Umbilical cord (tissue), 1 donor: ENCODE measurements at regions not wholly inside any gene's neighbourhood (a gene's known extent, or its start where the extent isn't known, plus 50 kb on each side); places are given as distances from the start of the nearest gene placed in this dataset.

Experiments
- DNase-seq: peaks from one replicate; pipeline ENCODE4 v3.0.0-alpha.2; 2015; ENCODE audit warnings: low spot score

DNA sequence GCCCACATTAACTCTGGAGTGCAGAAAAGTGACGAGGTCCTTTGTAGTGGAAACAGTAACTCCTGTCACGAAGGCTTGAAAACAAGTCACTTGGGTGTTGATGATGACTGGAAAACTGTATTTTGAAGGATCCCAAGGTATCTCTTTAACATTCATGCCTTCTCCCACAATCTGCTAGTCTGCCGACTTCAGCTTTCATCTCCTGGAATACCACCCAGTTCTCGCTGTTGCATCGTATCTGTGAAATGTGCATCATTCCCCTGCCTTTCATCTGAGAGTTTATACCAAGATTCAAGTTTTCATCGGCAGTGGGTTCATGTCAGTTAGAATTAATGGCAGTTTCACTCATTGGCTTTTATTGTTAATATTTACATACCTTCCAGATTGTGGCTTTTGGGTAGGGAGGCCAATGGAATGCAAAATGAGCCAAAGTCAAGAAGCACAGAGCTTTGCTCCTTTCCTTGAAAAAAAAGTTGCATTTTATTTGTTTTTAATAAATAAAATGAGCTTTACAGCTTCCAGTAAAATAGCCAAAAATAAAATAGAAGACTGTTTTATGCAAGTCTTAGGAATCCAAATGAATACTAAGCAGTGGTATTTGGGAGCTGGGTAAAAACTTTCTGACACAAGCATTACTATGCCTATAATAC is 575.2 kb upstream of the WWC1 start:
- DNase-seq: no peak

DNA sequence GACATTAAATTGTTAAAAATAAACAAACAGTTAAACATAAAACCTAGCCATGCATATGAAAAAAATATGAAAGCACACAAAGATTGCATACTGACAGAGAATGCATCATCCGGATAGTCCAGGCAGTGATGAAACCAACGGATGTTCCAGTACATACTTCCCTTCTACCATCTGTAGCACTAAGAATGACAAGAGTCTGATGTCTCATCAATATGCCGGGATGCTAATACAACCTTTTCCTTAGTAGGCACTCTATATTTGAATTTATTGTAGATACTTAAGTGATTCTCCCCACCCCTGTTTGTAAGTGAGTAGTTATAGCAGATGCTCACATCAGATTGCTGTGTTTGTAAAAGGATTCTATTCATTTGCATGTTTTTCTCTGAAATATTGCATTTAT is 571.2 kb upstream of the WWC1 start:
- DNase-seq: no peak

DNA sequence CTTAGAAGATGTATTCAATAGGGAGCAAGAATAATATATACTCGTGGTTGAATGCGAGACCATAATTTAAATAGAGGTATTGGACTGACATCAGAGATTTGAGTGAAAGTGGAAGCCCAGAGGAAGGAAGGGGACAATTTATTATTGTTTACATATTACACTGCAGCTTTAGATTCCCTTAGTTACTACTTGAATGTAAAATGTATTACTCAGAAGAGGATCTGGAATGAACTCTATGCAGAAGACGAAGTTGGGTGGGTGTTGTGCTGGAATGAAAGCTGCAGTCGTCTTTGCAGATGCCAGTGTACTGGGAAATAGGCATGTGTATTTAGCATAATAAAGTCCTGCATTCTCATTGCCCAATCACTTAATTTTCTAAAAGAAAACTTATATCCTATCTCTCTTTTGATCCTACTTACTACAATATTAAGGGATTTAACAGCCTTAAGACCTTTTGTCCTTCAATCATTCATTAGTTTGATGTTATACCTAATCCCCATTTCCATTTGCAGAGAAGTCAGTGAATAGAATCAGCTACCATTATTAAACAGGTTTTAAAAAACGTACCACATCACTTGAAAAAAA is 570.7 kb upstream of the WWC1 start:
- no peak for DNase-seq

DNA sequence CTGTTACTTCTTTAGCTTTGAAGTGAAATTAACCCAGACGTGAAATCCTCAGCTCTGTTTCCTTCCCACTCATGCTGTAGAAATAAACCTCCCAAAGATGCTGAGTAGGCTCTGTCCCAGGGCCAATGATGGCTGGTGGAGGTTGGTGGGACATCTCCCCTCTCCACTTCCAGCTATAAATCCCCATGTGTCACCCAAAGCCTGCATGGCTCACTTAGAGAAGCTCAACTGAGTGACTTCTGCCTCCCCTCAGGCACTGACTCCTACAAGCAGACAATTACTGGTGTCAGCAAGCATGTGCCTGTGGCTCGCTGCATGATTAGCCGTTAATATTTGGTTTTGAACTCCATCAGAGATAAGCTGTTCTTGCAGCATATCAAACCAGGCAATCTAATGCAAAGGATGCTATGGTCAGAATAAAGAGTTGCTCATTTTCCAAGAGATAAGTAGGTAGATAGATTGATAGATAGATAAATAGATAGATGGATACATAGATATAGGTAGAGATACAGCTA is 569.5 kb upstream of the WWC1 start:
- DNase-seq: no peak

DNA sequence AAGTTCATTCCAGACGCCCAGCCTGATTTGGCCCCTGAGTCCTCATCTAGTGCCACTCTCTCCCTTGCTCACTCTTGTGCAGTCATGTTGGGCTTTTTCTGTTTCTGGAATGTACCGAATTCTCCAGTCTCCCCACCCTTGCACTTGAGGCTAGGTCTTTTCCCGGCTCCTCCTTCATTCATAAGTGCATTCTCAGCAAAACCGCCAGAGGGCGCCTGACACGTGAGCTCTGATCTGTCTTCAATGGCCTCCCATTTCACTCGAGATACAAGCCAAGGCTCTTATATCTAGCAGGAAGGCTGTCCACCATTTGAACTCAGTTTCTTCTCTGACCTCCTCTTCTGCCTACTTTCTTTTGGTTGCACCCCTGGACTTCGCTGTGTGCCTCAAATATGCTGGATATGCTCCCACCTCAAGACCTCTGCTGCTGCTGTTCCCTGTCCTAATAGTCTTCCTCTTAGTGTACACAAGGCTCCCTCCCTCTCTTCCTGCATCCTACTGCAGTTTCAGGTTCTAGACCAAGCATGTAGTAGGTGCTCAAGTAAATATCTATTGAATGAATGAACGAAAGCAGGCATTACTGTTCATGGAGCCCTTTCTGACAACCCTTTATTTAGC is 568.1 kb upstream of the WWC1 start:
- peak; percentile 86 for DNase-seq

DNA sequence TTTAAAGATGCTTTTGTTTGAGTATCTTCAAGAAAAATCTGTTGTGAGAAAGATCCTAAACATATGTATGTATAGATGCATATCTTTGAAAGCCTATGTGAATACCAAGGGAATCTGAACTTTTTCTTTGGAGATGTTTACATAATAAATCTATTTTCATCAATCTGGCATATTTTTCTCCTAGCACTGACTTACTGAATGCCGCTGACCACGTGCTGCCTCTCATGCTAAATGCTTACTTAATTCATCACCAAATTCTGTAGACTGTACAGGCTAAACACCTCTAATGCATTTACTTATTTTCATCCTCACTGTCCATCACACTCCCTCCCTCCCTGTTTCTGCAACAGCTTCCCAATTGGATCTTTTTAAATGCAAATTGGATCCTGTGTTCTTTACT is 566.2 kb upstream of the WWC1 start:
- no peak for DNase-seq

DNA sequence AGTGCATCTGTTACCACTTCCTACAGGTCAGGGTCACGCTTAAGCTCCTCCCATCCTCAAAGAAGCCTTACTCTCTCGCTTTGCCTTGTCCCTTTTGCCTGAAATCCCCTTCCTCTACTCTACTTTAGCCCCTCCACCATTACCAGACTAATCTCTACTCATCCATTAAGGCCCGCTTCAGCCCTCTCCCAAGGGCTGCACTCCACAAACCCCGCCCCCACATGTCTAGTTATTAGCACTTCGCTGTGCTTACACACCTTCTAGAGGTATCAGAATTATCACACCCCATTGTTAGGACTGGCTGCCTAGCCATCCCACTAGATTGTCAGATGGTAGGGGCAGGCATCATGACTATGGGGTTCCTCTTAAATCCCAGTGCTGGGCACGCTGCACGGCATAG is 565.7 kb upstream of the WWC1 start:
- no peak for DNase-seq

DNA sequence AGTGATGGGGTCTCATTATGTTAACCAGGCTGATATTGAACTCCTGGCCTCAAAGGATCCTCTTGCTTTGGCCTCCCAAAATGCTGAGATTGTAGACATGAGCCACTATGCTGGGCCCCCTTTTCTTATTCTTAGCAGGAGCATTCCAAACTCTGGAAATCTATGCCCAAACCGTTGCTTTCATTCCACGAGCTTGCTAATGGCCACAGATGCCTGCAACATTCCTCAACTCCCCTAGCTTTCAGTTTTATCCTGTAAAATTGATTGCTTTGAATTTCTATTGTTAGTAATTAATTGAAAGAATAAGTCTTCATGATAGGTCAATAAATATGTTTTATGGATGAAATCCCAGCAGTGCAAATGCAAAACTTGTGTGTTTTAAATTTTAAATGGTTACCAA is 564.8 kb upstream of the WWC1 start:
- DNase-seq: no peak

DNA sequence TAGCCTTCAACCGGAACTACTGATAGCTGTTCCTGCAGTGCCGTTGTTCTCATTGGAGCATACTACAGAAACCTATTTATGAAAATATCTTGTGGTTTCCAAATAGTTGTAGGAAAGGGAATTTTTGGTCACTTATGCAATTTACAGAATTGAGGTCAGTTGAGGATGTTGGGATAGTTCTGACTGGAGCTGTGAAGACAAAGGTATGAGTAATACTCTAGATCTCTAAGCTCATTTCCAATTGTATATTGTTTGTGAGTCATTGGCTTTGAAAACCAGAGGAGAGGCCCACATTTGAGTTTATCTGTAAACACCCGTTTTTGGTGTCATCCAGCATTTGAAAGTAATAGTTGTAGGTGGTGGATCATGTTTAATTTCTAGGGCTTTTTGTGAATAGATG is 561.3 kb upstream of the WWC1 start:
- no peak for DNase-seq

DNA sequence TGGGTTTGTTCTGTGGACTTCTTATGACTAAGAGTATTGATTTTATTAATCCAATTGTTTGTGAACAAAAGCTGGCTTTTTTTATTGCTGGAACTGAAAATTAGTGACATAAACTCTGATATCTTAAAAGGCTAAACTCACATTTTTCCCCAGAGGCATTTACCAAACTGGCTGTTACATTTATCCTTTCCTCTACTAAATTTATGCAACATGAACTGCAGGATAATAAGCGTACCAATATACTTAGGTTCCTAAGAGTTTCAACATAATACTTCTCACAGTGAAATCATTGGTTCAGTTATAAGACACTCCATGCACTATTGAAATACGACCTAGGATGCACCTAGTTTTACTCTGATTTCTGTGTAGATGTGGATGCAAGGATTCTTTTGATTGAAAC is 560.8 kb upstream of the WWC1 start:
- DNase-seq: no peak

DNA sequence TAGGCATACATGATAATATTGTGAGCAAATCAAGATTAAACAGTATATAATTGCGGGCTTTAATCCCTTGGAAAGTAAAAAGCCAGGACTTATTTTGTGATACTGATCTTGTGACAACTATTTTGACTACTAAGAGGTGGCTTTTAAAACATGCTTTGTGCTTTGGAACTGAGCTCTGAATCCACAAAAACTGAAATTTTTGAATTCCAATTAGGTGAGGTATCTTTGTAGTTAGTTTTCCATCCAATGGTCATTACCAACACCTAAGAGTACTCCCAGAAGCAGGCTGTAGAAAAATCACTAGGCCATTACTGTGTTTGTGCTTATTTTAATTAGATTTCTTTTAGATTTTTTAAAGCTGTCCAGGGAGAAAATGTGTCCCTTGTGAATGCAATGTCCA is 559.5 kb upstream of the WWC1 start:
- DNase-seq: no peak

DNA sequence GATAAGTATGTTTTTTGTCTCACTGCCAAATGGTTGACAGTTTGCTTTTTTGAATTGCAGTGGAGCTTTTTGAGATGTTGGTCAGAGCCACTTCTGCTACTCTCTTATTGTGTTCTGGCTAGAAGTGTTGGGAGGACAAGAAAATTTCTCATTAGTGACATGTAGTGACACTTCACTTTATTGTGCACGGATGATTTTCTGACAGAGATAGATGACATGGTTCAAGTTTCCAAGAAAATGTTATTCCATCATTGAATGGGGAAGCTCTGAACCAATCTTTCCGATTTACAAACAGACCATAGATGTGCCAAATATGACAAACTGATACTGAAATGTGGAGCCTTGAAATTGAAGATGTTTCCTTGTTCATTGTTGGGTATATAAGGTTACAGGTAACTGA is 558.9 kb upstream of the WWC1 start:
- DNase-seq: no peak

DNA sequence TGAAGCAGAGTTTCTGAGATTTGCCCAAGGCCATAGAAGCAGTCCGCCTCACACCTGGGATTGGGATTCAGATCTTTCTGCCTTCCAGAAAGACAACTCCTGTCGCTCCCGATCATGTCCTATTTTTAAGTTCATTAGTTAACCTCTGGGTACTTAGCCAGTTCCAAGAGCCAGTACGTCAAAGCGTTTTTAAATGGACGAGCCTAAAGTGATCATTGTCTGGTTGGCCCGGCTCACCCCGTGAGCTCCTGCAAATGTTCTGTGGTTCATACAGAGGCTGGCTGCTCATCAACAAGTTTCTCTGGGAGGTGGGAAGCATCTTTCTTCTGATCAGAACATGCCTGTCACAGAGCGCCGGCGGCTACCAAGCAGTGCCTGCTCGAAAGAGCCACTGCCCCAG is 554.5 kb upstream of the WWC1 start:
- no peak for DNase-seq

DNA sequence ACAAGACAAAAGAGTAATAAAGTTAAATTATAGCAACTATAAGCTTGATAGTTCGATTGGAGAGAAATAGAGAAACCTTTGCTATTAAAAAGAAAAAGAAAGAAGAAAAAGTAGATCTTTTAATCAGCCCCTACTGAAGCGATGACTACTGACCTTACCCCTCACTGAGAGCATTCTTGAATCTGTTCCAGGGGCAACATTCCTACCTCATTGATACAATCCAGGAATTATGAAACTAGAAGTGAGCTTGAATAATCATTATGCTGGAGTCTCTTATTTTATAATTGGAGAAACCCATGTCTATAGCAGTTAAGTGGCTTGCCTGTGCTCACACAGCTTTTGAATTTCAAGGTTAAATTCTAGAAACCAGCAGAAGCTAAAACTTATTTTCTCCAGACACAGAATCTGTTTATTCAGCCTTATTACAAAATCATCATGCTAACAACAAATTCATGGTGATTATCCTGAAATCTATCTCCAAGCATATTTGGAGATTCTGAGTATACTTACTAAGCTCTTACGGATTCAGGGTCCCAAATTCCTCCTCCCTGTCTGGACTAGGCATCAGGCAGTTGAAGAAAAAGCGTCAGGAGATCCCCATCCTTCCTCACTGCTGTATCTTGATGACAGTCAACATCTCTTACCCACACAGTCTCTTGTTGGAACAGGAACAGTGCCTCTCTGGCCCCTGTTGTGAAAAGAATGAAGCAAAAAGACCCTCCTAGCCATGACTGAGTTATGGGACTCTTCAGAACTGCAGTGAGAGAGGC is 547.6 kb upstream of the WWC1 start:
- DNase-seq: no peak

DNA sequence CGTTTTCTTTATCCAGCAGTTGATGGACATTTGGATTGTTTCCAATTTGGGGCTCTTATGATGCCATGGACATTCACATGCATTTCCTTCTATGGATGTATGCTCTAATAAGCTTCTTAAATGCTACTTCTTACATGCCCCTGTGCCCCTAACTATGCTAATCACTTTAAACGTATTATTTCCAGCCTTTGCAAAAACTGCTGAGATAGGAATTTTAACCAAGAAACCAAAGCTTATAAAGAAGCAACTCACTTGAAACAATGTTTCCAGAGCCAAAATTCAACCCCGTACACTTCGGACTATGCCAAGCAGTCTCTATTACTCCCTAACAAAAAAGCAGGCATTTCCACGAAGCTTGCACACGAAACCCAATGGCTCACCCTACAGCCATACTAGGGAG is 545.6 kb upstream of the WWC1 start:
- DNase-seq: no peak

DNA sequence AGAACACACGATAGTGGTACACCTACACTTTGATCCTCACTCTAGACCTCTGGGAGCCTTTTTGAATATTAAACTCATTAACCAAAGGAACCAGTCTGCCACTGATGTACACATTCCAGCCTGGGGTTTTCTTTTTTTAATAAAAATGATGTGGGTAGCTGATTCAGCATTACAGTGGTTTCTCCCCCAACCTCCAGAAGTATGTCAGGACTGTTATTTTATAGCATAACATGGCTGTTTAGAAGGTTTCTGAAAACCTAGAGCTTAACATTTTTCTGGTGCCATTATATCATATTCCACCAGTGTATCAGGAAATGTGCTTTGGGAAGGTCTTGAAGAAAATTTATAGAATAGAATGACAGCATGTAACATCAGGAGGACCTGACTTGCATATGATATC is 540.9 kb upstream of the WWC1 start:
- no peak for DNase-seq

DNA sequence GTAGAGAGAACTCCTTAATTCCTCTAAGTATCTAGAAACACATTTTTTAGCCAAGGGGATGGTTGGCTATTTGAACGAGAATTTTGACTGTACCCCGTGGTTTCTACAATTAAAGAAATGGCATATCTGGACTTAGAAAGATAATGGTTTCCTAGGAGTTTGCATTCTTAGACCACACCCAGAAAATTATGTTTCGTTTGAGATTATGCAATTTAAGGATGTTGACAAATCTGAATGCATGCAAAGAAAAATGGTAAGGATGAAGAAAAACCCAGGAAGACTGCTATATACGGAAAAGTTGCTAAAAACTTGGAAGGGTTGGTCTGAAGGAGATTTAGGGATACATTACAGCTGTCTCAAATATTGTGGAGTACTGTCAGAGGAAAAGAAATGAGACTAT is 538.5 kb upstream of the WWC1 start:
- DNase-seq: no peak

DNA sequence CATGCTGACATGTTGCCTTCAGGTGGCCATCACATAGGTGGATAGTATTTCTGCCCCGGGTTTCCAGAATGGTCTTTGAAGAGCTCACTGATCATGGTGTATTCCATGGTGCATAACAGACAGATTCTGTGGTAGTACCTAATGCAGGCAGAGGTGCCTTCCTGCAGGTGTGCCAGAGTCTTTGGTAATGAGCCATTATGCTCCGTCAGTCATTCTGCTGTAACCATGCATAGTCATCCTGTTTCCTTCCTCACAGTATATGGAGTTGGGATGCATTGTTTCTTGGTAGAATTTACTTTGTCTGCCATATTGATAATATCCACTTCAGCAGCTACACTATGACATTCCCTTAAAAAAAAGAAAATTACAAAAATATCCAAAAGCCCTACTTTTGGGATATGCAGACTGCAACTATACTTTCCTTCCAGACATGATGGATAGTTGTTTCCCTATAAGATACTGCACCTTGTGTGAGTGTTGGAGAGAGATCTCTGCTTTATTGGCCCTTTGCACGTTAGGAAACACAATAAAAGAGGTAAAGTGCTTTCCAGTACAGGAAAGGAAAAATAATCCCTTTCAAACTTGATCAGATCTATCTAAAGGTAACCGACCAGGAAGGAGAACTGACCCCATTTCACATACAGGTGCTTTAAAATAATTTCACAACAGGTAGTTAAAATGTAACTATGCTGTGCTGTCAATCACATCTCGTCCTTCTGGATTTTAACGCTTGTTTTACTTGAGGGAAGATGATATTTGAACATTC is 537.5 kb upstream of the WWC1 start:
- DNase-seq: no peak

DNA sequence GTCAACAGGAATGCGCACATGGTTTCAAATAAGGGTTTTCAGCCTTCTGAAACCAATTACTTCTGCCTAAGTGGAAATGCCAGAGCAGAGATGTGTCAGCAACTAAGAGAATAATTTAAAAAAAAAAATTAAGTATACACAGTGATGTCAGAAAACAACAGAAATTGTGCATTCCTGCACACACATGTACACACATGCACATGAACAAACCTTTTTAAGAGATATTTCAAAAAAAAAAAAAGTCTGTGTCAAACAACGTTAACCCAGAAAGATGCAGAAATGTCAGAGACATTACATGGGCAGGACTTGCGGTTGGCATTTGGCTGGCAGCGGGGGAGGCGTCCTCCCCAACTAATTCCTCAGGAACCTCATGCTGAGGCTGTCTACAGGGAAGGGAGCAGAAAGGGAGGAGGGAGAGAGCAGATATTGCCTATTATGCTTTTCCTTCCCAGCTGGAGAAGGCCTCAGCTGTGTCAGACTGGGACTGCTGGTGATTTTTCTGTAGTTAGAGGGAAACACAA is 536.9 kb upstream of the WWC1 start:
- no peak for DNase-seq

DNA sequence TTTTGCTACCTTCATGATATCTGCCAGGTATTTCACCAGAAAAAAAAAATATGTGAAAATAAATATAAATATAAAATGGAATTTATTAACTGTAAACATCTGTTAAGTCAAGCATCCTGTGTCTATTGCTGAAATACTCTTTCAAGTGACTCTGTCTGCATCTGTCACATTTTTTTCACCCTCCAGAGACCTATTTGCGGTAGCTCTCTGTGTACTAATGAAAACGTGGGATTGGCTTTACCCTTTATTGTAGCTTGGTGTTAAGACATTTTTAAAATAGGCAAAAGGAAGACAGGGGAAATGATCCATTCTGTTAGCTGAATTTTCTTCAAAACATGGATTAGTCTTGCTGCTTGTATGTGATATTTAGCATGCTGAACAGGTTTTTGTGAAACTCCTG is 536.0 kb upstream of the WWC1 start:
- DNase-seq: no peak

DNA sequence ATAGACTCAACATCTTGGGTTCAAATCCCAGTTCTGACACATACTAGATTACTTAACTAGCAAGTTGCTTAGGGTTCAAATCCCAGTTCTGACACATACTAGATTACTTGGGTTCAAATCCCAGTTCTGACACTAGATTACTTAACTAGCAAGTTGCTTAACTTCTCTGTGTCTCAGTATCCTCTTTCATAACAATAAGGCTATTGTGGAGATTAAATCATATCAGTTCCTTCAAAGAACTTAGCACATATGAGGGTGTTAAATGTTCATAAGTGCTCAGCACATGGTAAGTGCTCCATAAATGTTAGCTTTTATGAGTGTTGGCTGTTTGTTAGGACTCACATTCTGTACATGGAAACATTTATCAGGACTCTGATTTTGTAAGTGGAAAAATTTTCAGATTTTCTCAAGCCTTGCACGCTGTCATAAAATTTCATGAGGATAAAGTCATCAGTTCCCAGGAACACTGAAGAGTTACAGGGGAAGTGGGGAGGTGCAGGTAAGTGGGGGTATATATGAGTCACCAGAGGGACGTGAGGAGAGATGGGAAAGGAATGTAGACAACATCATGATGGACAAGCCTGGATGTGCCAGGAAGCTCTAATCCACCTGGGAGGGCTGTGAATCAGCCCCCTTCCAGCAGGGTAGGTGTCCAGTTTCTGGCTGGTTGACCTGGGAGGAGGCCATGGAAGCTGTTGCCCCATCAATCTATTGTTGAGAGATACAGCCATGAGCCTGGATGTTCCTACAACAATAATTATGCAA is 532.2 kb upstream of the WWC1 start:
- no peak for DNase-seq
